ENCODE measurements at regions not wholly inside any gene's neighbourhood (a gene's known extent, or its start where the extent isn't known, plus 50 kb on each side); places are given as distances from the start of the nearest gene placed in this dataset.
"Not testable (repeated sequence)": the region's sequence is repeated elsewhere in the genome, so short reads cannot be mapped to it uniquely, and the experiment has no call there.

GRCh38 chr3:89017531-89017930 is 89.9 kb upstream of the EPHA3 start:
- no peak for DNase-seq (ENCODE audit: low read depth)

- DNase-seq (ENCODE audit: low read depth), result peak; percentile 40
These were observed 82.2 kb upstream of the EPHA3 start for GRCh38 chr3:89025185-89025584.

GRCh38 chr3:89032346-89033013 is 74.9 kb upstream of the EPHA3 start:
- peak; percentile 10 for DNase-seq (ENCODE audit: low read depth)

- DNase-seq (ENCODE audit: low read depth), result not testable (repeated sequence)
These were observed 72.7 kb upstream of the EPHA3 start for GRCh38 chr3:89034723-89035122.

GRCh38 chr3:89038869-89039268 is 68.6 kb upstream of the EPHA3 start:
- DNase-seq (ENCODE audit: low read depth), result no peak

- peak; percentile 40 for DNase-seq (ENCODE audit: low read depth)
These were observed 65.1 kb upstream of the EPHA3 start for GRCh38 chr3:89042236-89042835.

GRCh38 chr3:89043406-89043932 is 64.0 kb upstream of the EPHA3 start:
- no peak for DNase-seq (ENCODE audit: low read depth)

GRCh38 chr3:89046661-89047060 is 60.8 kb upstream of the EPHA3 start:
- DNase-seq (ENCODE audit: low read depth), result no peak

- no peak for DNase-seq (ENCODE audit: low read depth)
These were observed 58.3 kb upstream of the EPHA3 start for GRCh38 chr3:89049119-89049518.

GRCh38 chr3:89052386-89052785 is 55.0 kb upstream of the EPHA3 start:
- no peak for DNase-seq (ENCODE audit: low read depth)

GRCh38 chr3:89057398-89057797 is 50.0 kb upstream of the EPHA3 start:
- no peak for DNase-seq (ENCODE audit: low read depth)
